ENCODE measurements at regions not wholly inside any gene's neighbourhood (a gene's known extent, or its start where the extent isn't known, plus 50 kb on each side); places are given as distances from the start of the nearest gene placed in this dataset.

DNA sequence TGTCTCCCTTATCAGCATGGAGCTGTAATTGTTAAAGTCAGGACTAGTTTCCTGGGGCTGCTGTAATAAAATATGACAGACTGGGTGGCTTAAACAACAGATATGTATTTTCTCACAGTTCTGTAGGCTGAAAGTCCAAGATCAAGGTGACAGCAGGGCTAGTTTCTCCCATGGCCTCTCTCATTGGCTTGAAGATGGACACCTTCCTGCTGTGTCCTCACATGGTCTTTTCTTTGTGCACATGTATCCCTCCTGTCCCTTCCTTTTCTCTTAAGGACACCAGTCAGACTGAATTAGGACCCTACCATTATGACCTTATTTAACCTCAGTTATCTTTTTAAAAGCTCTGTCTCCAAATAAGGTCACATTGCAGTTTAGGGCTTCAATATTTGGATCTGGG, 700.5 kb upstream of the MEF2C start:
- TF ChIP-seq, protein P1, sequence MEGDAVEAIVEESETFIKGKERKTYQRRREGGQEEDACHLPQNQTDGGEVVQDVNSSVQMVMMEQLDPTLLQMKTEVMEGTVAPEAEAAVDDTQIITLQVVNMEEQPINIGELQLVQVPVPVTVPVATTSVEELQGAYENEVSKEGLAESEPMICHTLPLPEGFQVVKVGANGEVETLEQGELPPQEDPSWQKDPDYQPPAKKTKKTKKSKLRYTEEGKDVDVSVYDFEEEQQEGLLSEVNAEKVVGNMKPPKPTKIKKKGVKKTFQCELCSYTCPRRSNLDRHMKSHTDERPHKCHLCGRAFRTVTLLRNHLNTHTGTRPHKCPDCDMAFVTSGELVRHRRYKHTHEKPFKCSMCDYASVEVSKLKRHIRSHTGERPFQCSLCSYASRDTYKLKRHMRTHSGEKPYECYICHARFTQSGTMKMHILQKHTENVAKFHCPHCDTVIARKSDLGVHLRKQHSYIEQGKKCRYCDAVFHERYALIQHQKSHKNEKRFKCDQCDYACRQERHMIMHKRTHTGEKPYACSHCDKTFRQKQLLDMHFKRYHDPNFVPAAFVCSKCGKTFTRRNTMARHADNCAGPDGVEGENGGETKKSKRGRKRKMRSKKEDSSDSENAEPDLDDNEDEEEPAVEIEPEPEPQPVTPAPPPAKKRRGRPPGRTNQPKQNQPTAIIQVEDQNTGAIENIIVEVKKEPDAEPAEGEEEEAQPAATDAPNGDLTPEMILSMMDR (IDR thresholded peaks at IDR 0.05; ENCODE audit: low read depth, low read length), result no peak

DNA sequence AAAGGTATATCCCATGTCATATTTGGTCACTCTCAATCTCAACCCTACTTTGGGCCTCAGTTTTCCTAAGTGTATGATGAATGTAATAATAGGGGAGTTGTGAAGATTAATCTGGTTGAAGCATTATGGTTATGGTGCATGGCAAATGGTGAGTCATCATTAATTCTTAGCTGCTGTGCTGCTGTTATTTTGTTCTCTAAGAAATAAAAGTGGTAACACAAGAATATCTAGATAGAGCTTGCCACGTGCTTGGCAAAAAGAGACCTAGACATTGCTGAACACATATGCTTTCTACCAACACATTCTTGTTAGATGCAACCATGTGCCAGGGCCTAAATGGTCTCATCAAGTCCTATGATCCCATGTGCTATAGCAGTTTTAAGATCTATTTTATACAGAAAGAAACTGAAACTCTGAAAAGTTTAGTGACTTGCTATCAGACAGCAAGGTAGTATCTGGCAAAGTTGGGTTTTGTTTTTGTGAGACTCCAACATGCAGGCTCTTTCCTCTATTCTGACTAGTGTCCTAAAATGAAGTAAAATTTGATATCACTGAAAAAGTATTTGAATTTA, 699.9 kb upstream of the MEF2C start:
- TF ChIP-seq, protein P1 (IDR thresholded peaks at IDR 0.05; ENCODE audit: low read depth, low read length), result no peak
- no peak overlapping the region for H3K4me3 ChIP-seq (ENCODE audit: low read depth, low read length)

More for the DNA sequence above, 700.5 kb upstream of the MEF2C start:
- H3K4me3 ChIP-seq (ENCODE audit: low read depth, low read length), result no peak overlapping the region

DNA sequence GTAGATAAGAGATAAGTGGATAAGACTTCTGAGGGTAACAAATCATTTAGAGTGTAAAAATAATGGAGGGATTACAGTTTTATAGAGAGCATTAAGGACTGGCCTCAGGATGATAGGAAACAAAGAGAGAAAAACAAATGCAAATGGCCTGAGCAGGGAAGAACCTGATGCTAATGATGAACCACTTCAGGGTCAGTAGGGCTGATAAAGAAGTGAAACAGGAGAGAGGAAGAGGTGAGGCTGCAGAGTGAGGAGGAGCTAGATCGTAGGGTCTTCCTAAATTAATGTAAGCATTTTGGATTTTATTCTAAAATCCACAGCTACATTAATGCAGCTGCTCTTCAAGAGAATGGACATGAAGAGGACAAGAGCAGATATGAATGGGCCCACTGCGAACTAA, 698.0 kb upstream of the MEF2C start:
- TF ChIP-seq, protein P1 (IDR thresholded peaks at IDR 0.05; ENCODE audit: low read depth, low read length), result no peak
- H3K4me3 ChIP-seq (ENCODE audit: low read depth, low read length), result no peak overlapping the region

DNA sequence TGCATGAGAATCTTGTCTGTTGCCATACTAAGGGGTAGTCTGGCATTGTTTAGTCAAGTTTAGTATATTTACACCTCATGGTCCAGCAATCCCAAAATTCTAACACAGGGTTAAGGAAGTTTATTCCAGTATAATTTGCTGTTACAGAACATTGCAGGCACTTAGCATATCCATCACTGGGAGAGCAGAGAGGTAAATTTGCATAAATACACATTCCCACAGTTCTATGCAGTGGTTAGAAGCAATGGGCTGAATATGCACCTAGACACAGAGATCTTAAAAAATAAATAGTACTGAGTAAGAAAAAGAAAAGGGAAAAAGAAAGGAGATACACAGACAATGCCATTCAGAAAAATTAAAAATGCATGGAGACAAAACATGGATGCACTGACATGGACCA, 692.3 kb upstream of the MEF2C start:
- TF ChIP-seq, protein P1 (IDR thresholded peaks at IDR 0.05; ENCODE audit: low read depth, low read length), result no peak

DNA sequence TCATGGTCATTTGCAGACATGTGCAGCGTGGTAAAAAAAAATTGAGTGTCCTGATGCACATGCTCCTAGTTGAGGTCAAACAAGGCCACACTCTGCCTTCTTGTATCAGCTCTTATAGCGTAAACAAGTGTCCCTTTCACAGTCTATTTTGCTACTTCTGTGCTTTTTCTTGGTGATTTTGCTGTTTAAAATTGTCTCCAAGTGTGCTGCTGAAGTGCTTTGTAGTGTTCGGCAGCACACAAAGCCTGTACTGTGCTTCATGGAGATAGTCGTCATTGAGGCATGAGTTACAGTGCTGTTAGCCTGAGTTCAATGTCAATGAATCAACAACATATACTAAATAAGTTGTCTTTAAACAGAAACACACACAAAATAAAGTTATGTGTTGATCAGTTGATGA, 690.4 kb upstream of the MEF2C start:
- no peak overlapping the region for H3K4me3 ChIP-seq (ENCODE audit: low read depth, low read length)
- TF ChIP-seq, protein P1 (IDR thresholded peaks at IDR 0.05; ENCODE audit: low read depth, low read length), result no peak

More for the DNA sequence above, 692.3 kb upstream of the MEF2C start:
- no peak overlapping the region for H3K4me3 ChIP-seq (ENCODE audit: low read depth, low read length)

DNA sequence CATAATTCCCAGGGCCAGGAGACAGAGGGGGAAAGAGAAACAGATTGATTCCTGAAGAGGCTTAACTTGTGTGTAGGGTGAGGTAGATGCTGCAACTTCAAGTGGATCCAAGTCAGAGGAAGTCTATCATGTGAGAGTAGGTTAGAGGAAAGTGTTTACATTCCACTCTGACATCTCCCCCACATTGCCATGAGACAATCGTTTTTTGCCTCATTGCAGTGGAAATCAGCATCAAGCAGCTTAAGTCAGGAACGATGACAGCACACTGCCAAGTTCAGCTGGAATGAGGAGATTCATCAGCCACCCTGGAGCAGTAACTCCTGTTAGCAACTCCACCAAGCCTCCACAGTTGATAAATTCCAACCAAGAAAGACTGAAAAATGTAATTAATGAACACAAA, 689.7 kb upstream of the MEF2C start:
- no peak overlapping the region for H3K4me3 ChIP-seq (ENCODE audit: low read depth, low read length)
- TF ChIP-seq, protein P1 (IDR thresholded peaks at IDR 0.05; ENCODE audit: low read depth, low read length), result no peak

DNA sequence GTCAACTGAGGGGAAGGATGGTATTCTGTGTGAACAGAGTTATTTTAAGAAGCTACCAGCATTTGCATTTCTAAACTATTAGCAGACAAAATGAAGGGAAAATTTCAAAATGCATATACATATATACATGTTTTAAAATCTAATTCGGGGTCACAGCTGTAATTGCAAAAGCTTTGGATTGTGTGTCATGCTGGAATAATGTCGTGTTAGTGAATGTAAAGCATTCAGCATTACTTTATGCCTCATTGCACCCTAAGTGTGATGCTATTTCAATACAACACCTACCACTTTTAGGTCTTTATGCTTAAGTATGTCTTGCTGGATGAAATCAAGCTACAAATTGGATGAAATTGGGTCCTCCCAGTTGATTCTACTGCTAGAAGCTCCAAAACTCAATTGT, 687.6 kb upstream of the MEF2C start:
- no peak overlapping the region for H3K4me3 ChIP-seq (ENCODE audit: low read depth, low read length)
- TF ChIP-seq, protein P1 (IDR thresholded peaks at IDR 0.05; ENCODE audit: low read depth, low read length), result no peak

All from WI38 (cell line).